Epithelial cell of proximal tubule (primary cell): ENCODE measurements at regions not wholly inside any gene's neighbourhood (a gene's known extent, or its start where the extent isn't known, plus 50 kb on each side); places are given as distances from the start of the nearest gene placed in this dataset.

Experiments
- DNase-seq: peaks from one replicate; pipeline ENCODE4 v3.0.0-alpha.2; 2011; ENCODE audit warnings: low read depth
- H3K4me3 ChIP-seq: 2 replicates; pipeline ENCODE4 v1.5.1; 2011; ENCODE audit warnings: low read depth, mild to moderate bottlenecking, low read length
- CTCF ChIP-seq: conservative IDR thresholded peaks from 2 replicates; pipeline ENCODE4 v1.5.1; 2012; ENCODE audit warnings: low read depth, mild to moderate bottlenecking, low read length

- H3K4me3 ChIP-seq, result no peak overlapping the region
- no peak for TF ChIP-seq CTCF
- no peak for DNase-seq
These were observed 350.2 kb downstream of the FOXL1 start for GRCh38 chr16:86928523-86929011.

DNA sequence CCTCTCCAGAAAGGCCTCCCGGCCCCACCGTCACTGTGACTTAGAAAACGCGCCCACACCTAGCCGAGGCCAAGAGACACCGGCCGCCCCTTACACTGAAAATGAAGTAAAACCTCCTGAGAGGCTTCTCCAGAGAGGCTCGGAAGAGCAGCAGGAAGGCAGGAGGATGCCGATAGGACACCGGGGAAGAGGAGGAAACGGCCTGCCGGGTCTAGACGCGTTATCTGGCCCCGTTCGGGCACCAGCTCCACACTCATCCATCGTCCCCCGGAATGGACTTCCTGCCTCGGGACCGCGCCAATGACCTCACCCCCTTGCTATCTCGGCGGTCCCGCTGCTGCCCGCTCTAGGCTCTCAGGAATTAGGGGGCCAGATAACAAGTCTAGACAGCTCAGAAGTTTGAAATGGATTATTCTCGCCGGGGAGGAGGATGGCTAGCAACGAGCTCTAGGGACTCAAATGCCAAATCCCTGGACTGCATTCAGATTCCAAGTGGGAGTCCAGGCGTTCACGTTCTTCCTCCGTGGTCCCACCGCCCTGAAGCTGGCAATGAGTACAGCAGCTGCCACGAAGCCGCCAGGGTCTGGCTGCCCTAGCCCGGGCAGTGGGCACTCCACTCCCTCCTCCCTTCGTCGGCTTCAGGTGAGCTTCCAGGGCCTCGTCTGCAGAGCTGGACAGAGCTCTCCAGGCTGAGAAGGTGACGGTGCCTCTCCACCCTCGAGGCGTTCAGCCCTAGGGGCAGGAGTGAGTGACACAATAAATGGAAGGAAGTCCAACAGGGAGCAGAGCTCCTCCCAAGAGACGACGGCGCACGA lies 350.9 kb downstream of the FOXL1 start:
- TF ChIP-seq CTCF, result no peak
- no peak for DNase-seq

DNA sequence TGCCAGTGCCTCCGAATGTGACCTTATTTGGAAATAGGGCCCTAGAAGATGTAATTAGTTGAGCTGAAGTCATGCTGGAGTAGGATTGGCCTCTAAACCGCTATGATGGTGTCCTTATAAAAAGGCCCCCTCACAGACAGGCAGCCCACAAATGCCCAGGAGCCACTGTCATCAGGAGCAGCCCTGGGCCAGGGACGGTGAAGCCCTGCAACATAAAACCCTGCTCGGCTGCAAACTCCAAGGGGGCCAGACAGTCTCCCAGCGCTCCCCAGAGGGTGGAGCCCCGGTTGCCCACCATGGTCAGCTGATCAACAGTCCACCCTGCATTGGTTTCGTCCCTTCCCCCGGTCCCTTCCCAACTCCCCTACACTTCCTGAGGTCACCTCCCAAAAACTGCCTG lies 351.7 kb downstream of the FOXL1 start:
- no peak for DNase-seq
- no peak for TF ChIP-seq CTCF
- H3K4me3 ChIP-seq, result no peak overlapping the region

More for the DNA sequence above, 350.9 kb downstream of the FOXL1 start:
- H3K4me3 ChIP-seq, result no peak overlapping the region

GRCh38 chr16:86930663-86931373 lies 352.5 kb downstream of the FOXL1 start:
- no peak for TF ChIP-seq CTCF
- H3K4me3 ChIP-seq, result no peak overlapping the region
- DNase-seq, result no peak

DNA sequence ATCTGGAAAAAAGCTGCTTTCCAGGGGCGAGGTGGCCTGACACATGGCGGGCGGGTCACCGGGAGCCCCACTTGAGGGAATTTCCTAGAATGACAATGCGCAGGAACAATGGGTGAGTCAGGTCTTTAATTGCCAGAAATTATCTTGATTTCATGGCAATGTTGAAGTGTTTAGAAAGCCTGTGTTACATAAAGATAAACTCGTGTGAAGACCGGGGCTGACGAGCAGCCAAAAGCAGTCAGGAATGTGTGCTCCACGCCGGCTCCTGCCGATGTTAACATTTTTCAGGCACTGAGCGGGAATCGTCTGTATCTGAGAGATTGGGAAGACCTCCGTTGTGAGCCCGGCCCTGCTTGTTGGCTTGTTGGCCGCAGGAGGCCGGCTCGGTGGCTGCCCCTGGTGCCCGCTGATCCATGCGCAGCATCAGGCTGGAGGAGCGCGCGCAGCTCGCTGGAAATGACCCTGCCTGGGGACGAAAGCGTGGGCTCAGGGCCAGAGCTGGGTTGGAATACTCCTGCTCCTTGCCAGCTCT lies 353.1 kb downstream of the FOXL1 start:
- no peak overlapping the region for H3K4me3 ChIP-seq
- DNase-seq, result no peak
- TF ChIP-seq CTCF, result no peak

DNA sequence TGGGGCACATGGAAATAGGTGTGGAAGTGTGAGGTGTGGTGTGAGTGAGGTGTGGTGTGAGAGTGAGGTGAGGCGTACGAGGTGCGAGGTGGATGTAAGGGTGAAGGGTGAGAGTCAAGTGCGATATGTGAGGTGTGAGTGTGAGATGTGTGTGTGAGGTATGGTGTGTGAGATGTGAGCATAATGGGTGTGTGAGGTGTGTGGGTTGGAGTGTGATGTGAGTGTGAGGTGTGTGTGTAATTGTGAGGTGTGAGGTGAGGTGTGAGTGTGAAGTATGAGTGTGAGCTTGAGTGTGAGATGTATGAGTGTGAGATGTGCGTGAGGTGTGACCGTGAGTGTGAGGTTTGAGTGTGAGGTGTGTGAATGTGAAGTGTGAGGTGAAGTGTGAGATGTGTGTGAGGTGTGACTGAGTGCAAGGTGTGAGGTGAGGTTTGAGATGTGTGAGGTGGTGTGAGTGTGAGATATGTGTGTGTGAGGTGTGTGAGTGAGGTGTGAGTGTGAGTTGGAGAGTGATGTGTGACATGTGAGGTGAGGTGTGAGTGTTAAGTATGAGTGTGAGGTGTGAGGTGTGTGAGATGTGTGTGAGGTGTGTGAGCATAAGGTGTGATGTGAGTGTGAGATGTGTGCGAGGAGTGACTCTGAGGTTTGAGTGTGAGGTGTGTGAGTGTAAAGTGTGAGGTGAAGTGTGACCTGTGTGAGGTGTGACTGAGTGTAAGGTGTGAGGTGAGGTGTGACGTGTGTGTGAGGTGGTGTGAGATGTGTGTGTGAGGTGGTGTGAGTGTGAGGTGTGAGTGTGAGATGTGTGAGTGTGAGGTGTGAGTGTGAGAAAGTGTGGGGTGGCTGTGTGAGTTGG lies 354.0 kb downstream of the FOXL1 start:
- TF ChIP-seq CTCF, result no peak
- no peak overlapping the region for H3K4me3 ChIP-seq
- DNase-seq, result no peak
